PFSK-1 (cell line): ENCODE measurements at regions not wholly inside any gene's neighbourhood (a gene's known extent, or its start where the extent isn't known, plus 50 kb on each side); places are given as distances from the start of the nearest gene placed in this dataset.

Experiments used
- FOXP2 ChIP-seq: optimal IDR thresholded peaks from 2 replicates; pipeline ENCODE3; 2011; ENCODE audit warnings: borderline replicate concordance, control low read depth, inconsistent platforms; ENCODE audit not compliant: insufficient read depth; ENCODE audit errors: extremely low read length, extremely low read depth
- POLR2AphosphoS5 ChIP-seq: IDR thresholded peaks from 2 replicates; pipeline ENCODE4 v1.6.1; 2012; ENCODE audit warnings: low read depth, mild to moderate bottlenecking, control low read depth, low read length, moderate library complexity
- SIN3A ChIP-seq: IDR thresholded peaks from 2 replicates; pipeline ENCODE4 v1.6.1; 2012; ENCODE audit warnings: mild to moderate bottlenecking, low read length, moderate library complexity, borderline replicate concordance; ENCODE audit not compliant: insufficient read depth
- TAF1 ChIP-seq: IDR thresholded peaks from 2 replicates; pipeline ENCODE4 v1.6.1; 2012; ENCODE audit warnings: low read length, control low read depth, borderline replicate concordance; ENCODE audit not compliant: insufficient read depth
- TF ChIP-seq, protein P1 (sequence below), 2 experiments: IDR thresholded peaks; 2 replicates each; pipeline versions ENCODE4 v1.6.1 to v1.8.0; 2011 to 2012; ENCODE audit warnings: low read depth in 2 of 2, low read length in 2 of 2, control low read depth in 1 of 2, inconsistent platforms in 1 of 2, mild to moderate bottlenecking in 1 of 2, moderate library complexity in 1 of 2; ENCODE audit not compliant: insufficient read depth in 1 of 2

DNA sequence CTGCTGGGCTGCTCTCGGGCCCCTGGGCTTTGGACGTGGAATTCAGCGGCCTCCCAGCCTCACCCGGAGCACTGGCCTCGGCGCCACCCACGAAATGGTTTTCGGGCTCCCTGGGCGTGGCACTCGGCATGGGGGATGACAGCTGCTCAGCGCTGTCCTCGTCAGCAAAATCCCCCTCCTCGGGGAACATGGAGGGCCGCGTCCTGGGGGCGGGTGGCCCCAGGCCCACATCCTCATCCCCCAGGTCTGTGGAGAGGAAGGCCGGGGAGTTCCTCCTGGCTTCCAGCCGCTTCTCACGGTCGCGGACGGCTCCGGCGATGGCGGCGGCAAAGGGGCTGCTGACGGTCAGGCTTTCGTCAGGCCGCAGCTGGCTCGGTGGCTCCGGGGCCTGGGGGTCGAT lies 88.4 kb downstream of the CTTN start:
- no peak for TF ChIP-seq SIN3A
- TF ChIP-seq, protein P1, sequence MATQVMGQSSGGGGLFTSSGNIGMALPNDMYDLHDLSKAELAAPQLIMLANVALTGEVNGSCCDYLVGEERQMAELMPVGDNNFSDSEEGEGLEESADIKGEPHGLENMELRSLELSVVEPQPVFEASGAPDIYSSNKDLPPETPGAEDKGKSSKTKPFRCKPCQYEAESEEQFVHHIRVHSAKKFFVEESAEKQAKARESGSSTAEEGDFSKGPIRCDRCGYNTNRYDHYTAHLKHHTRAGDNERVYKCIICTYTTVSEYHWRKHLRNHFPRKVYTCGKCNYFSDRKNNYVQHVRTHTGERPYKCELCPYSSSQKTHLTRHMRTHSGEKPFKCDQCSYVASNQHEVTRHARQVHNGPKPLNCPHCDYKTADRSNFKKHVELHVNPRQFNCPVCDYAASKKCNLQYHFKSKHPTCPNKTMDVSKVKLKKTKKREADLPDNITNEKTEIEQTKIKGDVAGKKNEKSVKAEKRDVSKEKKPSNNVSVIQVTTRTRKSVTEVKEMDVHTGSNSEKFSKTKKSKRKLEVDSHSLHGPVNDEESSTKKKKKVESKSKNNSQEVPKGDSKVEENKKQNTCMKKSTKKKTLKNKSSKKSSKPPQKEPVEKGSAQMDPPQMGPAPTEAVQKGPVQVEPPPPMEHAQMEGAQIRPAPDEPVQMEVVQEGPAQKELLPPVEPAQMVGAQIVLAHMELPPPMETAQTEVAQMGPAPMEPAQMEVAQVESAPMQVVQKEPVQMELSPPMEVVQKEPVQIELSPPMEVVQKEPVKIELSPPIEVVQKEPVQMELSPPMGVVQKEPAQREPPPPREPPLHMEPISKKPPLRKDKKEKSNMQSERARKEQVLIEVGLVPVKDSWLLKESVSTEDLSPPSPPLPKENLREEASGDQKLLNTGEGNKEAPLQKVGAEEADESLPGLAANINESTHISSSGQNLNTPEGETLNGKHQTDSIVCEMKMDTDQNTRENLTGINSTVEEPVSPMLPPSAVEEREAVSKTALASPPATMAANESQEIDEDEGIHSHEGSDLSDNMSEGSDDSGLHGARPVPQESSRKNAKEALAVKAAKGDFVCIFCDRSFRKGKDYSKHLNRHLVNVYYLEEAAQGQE (IDR thresholded peaks at IDR 0.05; ENCODE audit: insufficient read depth in 1 of 2, low read depth in 2 of 2, low read length in 2 of 2): no peak
- no peak for TF ChIP-seq TAF1
- TF ChIP-seq POLR2AphosphoS5: no peak
- no peak for TF ChIP-seq FOXP2

DNA sequence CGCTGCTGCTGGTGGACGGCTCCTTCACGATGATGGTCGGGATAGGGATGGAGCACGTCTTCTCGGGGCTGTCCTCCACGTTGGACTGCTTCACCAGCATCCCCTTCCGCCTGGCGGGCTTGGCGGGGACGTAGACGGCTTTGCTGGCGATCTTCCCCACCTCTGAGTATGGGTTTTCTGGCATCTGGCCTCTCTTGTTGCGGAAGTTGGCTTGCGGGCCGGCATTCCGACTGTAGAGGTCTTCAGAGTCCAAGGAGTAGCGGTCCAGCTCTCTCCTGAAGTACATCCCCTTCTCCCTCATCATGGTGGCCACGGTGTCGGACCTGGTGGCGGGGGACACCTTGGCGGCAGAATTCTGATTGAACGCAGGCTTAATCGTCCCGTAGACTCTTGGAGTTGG lies 88.8 kb downstream of the CTTN start:
- TF ChIP-seq TAF1: no peak
- TF ChIP-seq SIN3A: no peak
- no peak for TF ChIP-seq FOXP2
- no peak for TF ChIP-seq POLR2AphosphoS5
- TF ChIP-seq, protein P1 (IDR thresholded peaks at IDR 0.05; ENCODE audit: insufficient read depth in 1 of 2, low read depth in 2 of 2, low read length in 2 of 2): no peak

DNA sequence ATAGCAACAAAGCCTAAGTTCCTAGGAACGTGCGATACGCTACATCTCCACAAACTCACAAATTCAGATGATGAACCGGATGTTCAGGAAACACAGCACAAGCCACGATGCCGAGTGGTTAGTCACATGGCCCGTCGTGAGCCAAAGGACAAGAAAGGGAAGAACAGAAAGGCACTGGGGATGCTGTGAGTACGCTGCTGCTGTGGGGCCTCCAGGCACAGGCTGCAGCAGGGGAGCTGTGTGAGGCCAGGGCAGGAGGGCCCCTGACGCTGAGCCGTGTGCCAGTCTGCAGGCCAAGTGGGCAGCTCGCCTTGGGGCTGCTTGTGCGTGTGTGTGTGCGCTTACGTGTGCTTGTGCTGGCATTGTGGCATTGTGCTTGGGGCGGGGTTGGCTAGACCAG lies 89.4 kb downstream of the CTTN start:
- TF ChIP-seq POLR2AphosphoS5 (no peak), TAF1 (no peak), FOXP2 (no peak), SIN3A (no peak)
- TF ChIP-seq, protein P1 (IDR thresholded peaks at IDR 0.05; ENCODE audit: insufficient read depth in 1 of 2, low read depth in 2 of 2, low read length in 2 of 2): no peak

DNA sequence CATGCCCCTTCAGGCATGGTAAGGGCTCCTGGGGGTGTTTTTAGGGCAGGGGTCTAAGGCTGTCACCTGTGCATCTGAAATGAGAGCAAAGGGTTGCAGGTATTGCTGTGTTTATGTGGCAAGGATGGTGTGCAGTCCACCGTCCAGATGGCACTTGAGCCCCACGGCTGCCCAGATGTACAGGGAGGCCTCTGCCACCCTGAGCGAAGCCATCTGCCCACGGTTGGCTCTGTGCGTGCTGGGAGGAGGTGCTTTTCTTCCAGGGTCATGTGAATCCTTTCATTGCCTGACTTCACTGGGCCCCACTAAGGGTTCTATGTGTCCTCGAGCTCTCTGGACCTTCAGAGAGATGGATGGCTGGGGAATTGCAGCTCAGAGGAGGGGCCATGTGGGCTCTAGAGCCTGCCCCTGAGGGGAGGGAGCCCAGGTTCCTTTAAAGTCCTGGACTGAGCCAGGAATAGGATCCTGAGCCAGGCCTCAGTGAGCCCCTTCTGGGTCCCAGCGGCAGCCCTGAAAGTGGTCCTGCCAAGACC lies 89.9 kb downstream of the CTTN start:
- TF ChIP-seq SIN3A: no peak
- TF ChIP-seq, protein P1 (IDR thresholded peaks at IDR 0.05; ENCODE audit: insufficient read depth in 1 of 2, low read depth in 2 of 2, low read length in 2 of 2): no peak
- TF ChIP-seq TAF1: no peak
- no peak for TF ChIP-seq FOXP2
- TF ChIP-seq POLR2AphosphoS5: no peak

DNA sequence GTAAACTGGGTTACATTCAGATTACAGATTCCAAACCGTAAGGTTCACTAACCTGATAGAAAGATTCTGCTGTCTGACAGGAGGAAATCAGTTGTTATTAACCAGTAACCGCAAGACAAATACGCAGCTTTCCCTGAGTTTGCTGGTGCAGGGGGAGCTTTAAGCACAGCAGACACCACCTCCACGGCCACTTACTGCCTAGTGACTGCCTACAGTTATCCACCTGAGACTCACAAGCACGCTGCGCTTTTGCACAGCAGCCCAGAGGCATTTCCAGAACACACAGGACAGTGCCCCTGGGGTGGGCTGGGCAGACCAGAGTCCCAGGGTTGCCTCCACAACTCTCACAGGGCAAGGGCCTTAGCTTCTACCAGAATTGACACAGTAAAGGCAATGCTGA lies 90.9 kb downstream of the CTTN start:
- TF ChIP-seq, protein P1 (IDR thresholded peaks at IDR 0.05; ENCODE audit: insufficient read depth in 1 of 2, low read depth in 2 of 2, low read length in 2 of 2): no peak
- TF ChIP-seq TAF1: no peak
- no peak for TF ChIP-seq POLR2AphosphoS5
